GM21360 (cell line): ENCODE measurements at regions not wholly inside any gene's neighbourhood (a gene's known extent, or its start where the extent isn't known, plus 50 kb on each side); places are given as distances from the start of the nearest gene placed in this dataset.

Source experiments
- ATAC-seq: cut with Tn5 transposase; IDR thresholded peaks from one replicate; pipeline ENCODE4 v1.9.1; 2021; ENCODE audit warnings: mild to moderate bottlenecking, moderate library complexity; ENCODE audit not compliant: unreplicated experiment

GRCh38 chr6:14317387-14317970 is 199.9 kb downstream of the CD83 start:
- ATAC-seq: no peak

- no peak for ATAC-seq
Observed at GRCh38 chr6:14320332-14320731, 202.8 kb downstream of the CD83 start.

- ATAC-seq: no peak
Observed at GRCh38 chr6:14321992-14322772, 204.6 kb downstream of the CD83 start.

DNA sequence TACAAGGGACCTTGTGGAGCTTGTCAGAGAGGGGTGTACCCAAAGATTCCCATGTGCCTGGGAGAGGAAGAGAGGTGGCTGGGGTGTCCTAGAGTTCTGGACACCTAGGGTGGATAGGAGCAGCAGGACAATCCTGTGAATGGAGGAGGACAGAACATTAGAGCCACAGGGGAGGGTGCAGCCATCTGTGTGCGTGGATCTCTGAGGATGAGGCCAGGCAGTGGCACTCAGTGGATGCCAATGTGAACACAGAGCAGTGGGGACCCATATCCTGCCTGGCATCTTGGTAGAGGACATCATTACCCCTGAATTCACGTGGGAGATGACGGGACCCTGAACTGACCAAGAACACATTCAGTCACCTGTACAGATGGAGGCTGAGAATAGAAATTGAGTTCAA is 205.3 kb downstream of the CD83 start:
- no peak for ATAC-seq

DNA sequence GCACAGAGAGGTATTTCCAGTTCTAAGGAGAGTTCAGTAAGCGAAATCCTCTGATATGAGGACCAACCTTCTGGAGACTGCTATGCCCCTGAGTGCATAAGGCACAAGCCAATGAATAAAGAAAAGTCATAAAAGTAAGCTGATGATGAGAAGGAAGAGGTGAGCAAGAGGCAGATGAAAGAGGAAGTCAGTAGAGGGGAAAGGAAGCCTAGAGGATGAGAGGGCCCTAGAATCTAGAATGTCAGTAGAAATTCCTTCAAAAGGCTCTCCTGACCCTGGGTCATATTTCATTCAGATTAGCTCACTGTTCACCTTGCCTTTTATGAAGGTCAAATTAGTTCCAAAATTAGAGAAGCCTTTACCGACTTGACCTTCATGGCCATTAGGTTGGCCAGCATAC is 209.2 kb downstream of the CD83 start:
- ATAC-seq: no peak

DNA sequence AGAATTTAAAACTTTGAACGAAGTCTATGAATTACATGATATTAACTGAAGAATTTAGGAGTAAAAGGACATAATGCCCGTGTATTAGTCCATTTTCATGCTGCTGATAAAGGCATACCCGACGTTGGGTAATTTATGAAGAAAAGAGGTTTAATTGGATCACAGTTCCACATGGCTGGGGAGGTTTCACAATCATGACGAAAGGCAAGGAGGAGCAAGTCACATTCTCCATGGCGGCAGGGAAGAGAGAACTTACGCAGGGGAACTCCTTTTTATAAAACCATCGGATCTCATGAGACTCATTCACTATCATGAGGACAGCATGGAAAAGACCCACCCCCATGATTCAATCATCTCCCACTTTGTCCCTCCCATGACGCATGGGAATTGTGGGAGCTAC is 210.6 kb downstream of the CD83 start:
- no peak for ATAC-seq

GRCh38 chr6:14333556-14334305 is 216.2 kb downstream of the CD83 start:
- ATAC-seq: no peak

GRCh38 chr6:14335071-14335470 is 217.5 kb downstream of the CD83 start:
- no peak for ATAC-seq

- ATAC-seq: no peak
Observed at GRCh38 chr6:14337152-14337551, 219.6 kb downstream of the CD83 start.

DNA sequence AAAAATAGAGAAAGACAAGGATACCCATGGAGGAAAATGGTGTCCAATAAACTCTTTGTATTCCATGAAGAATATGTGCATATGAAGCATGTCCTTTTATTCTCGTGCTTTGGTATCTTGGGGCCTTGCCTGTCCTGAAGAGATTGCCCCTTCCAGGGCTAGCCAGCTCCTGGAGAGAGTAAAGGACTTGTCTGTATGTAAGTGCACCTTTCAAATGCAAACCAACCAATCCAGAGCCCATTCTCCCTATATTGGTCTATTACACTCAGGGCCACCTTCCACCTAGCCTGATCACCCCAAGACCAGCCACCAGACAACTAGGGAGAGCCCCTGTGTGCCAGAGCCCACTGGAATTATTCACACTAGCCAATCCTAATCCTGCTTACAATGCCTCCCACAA is 221.6 kb downstream of the CD83 start:
- no peak for ATAC-seq

DNA sequence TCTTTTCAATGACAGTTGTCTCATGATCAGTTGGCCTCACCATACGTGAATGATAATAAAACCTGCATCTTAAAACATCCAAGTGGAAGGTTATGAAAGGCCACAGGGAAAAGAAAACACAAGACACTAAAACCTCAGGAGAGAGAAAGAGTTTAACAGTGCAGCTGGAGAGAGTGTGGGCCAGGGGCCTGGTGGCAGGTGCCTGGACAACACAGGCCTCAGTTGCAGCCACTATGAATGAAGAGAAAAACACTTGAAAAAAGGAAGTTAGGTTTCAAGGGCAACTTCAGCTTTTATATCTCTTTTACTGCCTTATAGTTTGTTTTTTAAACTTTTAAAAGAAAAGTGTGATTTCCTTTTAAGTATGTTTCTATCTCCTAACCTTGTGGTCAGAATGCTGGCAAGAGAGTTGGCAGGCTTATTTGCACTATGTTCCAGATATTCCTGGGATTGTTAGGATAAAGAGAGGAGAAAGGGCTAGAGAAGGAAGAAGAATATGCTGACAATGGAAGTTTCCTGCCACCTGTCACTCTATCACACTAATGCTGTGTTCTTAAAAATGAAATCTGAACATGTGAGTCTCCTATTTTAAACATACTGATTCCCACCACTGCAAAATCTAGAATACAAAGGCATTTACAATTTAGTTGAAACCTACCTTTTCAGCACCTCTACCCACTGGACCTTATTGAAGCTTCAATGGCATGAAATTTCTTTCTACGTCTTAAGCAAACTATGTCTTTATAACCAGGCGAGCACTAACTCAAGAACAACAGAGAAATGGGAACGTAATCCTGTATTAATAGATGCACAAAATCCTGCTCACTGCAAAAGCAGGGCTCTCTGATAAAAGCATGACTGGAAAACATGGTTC is 222.4 kb downstream of the CD83 start:
- no peak for ATAC-seq

DNA sequence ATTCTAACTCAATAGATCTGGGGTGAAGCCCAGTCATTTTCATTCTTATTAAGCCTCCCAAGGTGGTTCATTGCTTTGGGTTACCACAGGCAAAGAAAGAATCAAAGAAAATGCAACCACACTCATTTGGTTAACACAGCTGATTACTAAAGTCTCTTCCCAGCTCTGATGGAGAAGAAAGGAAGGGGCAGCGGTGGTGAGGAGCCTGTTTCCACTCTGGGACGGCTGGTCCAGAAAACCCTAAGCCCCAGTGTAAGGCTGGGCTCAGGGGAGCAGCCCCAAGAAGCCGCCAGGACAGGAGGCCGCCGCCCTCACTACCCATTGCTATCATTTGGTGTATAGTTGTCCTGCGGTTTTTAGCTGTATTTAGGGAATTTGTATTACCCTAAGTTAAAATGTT is 226.9 kb downstream of the CD83 start:
- no peak for ATAC-seq

DNA sequence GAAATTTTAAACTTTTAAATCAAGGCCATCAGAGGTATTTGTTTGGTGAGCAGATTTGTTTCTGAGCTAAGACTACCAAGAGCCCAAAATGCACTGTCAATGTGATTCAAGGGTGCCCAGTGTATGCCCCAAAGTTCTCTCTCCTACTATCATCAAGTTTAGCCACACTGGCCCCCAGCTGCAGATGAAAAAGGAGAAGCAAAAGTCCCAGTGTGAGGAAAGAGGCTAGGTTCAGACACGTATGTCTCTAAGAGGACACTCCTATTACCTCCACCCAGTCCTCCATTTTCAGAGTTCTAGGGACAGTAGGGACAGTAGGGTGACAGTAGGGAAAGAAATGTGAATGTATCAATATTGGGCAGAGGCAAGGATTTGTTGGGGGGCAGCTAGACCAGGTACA is 230.8 kb downstream of the CD83 start:
- ATAC-seq: no peak

GRCh38 chr6:14349507-14349906 is 231.9 kb downstream of the CD83 start:
- no peak for ATAC-seq

DNA sequence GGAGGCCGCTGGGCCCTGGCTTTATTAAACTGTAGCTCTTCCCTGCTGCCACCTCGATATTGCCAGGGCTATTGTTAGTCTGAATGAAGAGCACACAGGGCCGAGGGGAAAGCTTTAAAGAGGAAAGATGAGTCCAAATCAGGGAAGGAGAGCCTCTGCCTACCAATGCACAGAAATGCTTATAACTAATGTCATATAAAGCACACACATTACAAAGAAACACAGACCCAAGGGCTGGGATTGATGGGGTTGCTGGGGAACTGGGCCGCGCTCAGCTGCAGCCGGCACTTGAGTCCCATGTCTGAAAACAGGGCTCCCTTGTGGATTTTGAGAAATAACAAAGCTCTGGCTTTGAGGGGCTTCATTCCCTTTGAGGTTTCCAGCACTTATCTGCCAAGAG is 232.6 kb downstream of the CD83 start:
- no peak for ATAC-seq

- ATAC-seq: no peak
Observed at GRCh38 chr6:14353281-14353680, 235.7 kb downstream of the CD83 start.

DNA sequence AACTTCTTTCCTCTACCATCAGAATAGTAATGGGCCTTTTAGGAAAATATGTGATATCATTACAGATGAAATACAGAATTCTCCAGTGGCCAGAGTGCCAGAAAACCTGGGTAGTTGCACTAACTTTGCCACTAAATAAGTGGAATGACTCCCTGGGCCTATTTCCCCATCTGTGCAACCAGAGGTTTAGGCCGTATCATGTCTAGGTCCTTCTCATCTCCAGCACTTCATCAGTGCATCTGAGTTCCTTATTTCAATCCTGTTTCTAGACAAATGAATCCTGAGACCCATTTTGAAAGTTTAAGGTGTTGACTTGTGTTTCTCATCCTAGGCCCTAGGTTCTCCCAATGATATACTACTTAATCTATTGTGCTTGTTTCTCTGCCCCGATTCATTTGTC is 236.2 kb downstream of the CD83 start:
- no peak for ATAC-seq

GRCh38 chr6:14354919-14355572 is 237.5 kb downstream of the CD83 start:
- ATAC-seq: no peak

GRCh38 chr6:14359438-14359837 is 241.9 kb downstream of the CD83 start:
- ATAC-seq: no peak

DNA sequence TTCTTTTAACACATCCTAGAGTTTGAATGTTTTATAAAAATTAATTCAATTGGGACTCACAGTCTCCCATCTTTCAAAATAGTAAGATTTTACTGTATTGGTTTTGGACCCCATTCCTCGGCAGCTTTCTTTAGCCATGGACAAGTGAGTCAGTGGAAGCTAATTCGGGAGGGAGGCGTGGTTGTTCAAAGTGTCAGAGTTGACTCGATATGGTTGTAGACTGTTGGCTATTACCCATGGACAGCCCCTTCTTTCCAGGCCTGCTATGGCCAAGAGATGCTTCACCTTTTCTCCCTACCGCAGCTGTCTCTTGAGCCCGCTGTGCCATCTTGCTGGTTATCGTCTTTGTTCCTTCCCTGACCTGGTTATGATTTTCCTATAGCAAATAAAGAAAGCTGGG is 243.0 kb downstream of the CD83 start:
- no peak for ATAC-seq

DNA sequence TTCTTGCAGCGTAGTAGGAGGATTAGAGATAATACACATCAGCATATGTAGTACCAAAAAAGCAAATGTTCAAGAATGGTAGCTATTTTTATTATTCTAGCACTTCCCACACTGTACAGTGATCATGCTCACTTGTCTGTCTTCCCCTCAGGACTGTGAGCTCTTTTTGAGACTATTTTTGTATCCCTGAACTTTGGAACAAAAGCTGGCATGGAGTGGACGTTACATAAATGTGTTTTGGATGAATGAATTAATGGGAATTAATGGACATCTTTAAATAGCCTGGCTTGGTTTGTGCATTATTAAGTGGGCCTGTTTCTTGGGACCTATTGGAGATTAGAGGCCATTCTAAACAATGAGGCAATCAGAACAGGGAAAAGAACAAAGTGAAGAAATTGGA is 243.7 kb downstream of the CD83 start:
- ATAC-seq: no peak
